ENCODE measurements at regions not wholly inside any gene's neighbourhood (a gene's known extent, or its start where the extent isn't known, plus 50 kb on each side); places are given as distances from the start of the nearest gene placed in this dataset.
"Not testable (repeated sequence)": the region's sequence is repeated elsewhere in the genome, so short reads cannot be mapped to it uniquely, and the experiment has no call there.

GRCh38 chr5:4614088-4614487, 526.0 kb upstream of the ADAMTS16 start:
- no peak for TF ChIP-seq POLR2AphosphoS5 (IDR thresholded peaks at IDR 0.05; ENCODE audit: insufficient read depth, low read depth, low read length)
- TF ChIP-seq FOS (IDR thresholded peaks at IDR 0.05; ENCODE audit: borderline replicate concordance, insufficient read depth, low read length) = no peak
- TF ChIP-seq POLR2A (IDR thresholded peaks at IDR 0.05; ENCODE audit: low read depth, low read length) = no peak
- no peak for TF ChIP-seq MYC (IDR thresholded peaks at IDR 0.05; ENCODE audit: low read depth, low read length)
- no peak for TF ChIP-seq EZH2 (IDR thresholded peaks at IDR 0.05; ENCODE audit: borderline replicate concordance, low read depth, low read length, severe bottlenecking)
- TF ChIP-seq MAX (IDR thresholded peaks at IDR 0.05; ENCODE audit: insufficient read depth, insufficient read length) = no peak
- no peak for TF ChIP-seq GATA2 (IDR thresholded peaks at IDR 0.05; ENCODE audit: insufficient read depth, insufficient read length, low read depth, low read length)
- no peak for TF ChIP-seq JUN (IDR thresholded peaks at IDR 0.05; ENCODE audit: borderline replicate concordance, insufficient read depth, insufficient read length, low read depth)
- no peak for TF ChIP-seq CTCF (IDR thresholded peaks at IDR 0.05; ENCODE audit: extremely low read depth in 1 of 2, insufficient read depth in 1 of 2, low read depth in 1 of 2, low read length in 2 of 2)
- H3K9me3 ChIP-seq (replicated peaks; ENCODE audit: control insufficient read depth, insufficient read depth, low read length) = no peaks in the 10 kb centered on the region
- DNase-seq (ENCODE audit: low read depth, low spot score) (no peak), FAIRE-seq (no peak)
- intact Hi-C loops (cut with micrococcal nuclease) (no loop called here), dilution Hi-C loops (cut with MboI; ENCODE audit: extremely low pct_ligation_motif_present, low sequenced_read_pairs) (no loop called here)
- H3K9ac ChIP-seq (replicated peaks; ENCODE audit: extremely low read depth, insufficient read depth, low read length) = no peak overlapping the region
- no TSS peak for BruUV-seq (replicated peaks)
- no peaks in the 10 kb centered on the region for H3K9me1 ChIP-seq (replicated peaks; ENCODE audit: control insufficient read depth, extremely low read depth, insufficient read depth, low read length)
- ChIA-PET CTCF (no interaction called here), POLR2A (no interaction called here)
- H3K4me3 ChIP-seq (replicated peaks in 1 of 3; ENCODE audit: insufficient read depth in 1 of 3, low read depth in 1 of 3, low read length in 3 of 3) = no peak overlapping the region
- H3K27me3 ChIP-seq (ENCODE audit: control insufficient read depth in 2 of 2, insufficient read depth in 2 of 2, low read length in 2 of 2) = no peaks in the 10 kb centered on the region
- H3K36me3 ChIP-seq (ENCODE audit: control insufficient read depth in 2 of 2, extremely low read depth in 1 of 2, insufficient read depth in 2 of 2, low read length in 2 of 2) = no peaks in the 10 kb centered on the region
- H3K4me1 ChIP-seq (ENCODE audit: control insufficient read depth, extremely low read depth, insufficient read depth, low read length) = no peaks in the 10 kb centered on the region
- H3K4me2 ChIP-seq (ENCODE audit: insufficient read depth, low read length) = no peak overlapping the region
- H4K20me1 ChIP-seq (replicated peaks; ENCODE audit: control insufficient read depth, extremely low read depth, insufficient read depth, low read length) = no peaks in the 10 kb centered on the region
- H3K27ac ChIP-seq (ENCODE audit: insufficient read depth, low read depth, low read length) = no peak overlapping the region
- no peaks in the 10 kb centered on the region for H3K79me2 ChIP-seq (ENCODE audit: control insufficient read depth, insufficient read depth, low read length)
- H2AFZ ChIP-seq (ENCODE audit: low read depth, low read length) = no peak overlapping the region

GRCh38 chr5:4615369-4615768, 524.8 kb upstream of the ADAMTS16 start:
- H3K9me3 ChIP-seq (replicated peaks; ENCODE audit: control insufficient read depth, insufficient read depth, low read length); FAIRE-seq; CTCF ChIA-PET; H4K20me1 ChIP-seq (replicated peaks; ENCODE audit: control insufficient read depth, extremely low read depth, insufficient read depth, low read length); H2AFZ ChIP-seq (ENCODE audit: low read depth, low read length); H3K27ac ChIP-seq (ENCODE audit: insufficient read depth, low read depth, low read length); H3K79me2 ChIP-seq (ENCODE audit: control insufficient read depth, insufficient read depth, low read length); POLR2A ChIA-PET; H3K4me1 ChIP-seq (ENCODE audit: control insufficient read depth, extremely low read depth, insufficient read depth, low read length); DNase-seq (ENCODE audit: low read depth, low spot score); dilution Hi-C loops (cut with MboI; ENCODE audit: extremely low pct_ligation_motif_present, low sequenced_read_pairs); H3K9me1 ChIP-seq (replicated peaks; ENCODE audit: control insufficient read depth, extremely low read depth, insufficient read depth, low read length); H3K4me2 ChIP-seq (ENCODE audit: insufficient read depth, low read length); H3K36me3 ChIP-seq (ENCODE audit: control insufficient read depth in 2 of 2, extremely low read depth in 1 of 2, insufficient read depth in 2 of 2, low read length in 2 of 2); H3K9ac ChIP-seq (replicated peaks; ENCODE audit: extremely low read depth, insufficient read depth, low read length); H3K4me3 ChIP-seq (replicated peaks in 1 of 3; ENCODE audit: insufficient read depth in 1 of 3, low read depth in 1 of 3, low read length in 3 of 3); intact Hi-C loops (cut with micrococcal nuclease); H3K27me3 ChIP-seq (ENCODE audit: control insufficient read depth in 2 of 2, insufficient read depth in 2 of 2, low read length in 2 of 2); BruUV-seq (replicated peaks): not testable (repeated sequence)
